Stimulated activated CD4-positive, alpha-beta T cell treated with anti-CD3 and anti-CD28 coated beads, Interleukin-4, amount 100 ng/mL, for 48 hours (primary cell): ENCODE measurements at regions not wholly inside any gene's neighbourhood (a gene's known extent, or its start where the extent isn't known, plus 50 kb on each side); places are given as distances from the start of the nearest gene placed in this dataset.
"Not testable (repeated sequence)": the region's sequence is repeated elsewhere in the genome, so short reads cannot be mapped to it uniquely, and the experiment has no call there.

Experiments
- DNase-seq, 2 donors: peaks; one replicate each; pipeline ENCODE4 v3.0.0-alpha.2; 2020; ENCODE audit warnings: low read depth in 2 of 2

- no peak for DNase-seq
Measured at GRCh38 chr9:108412755-108413154, 443.0 kb downstream of the ACTL7B start.

- DNase-seq = no peak
Measured at GRCh38 chr9:108411632-108412031, 444.2 kb downstream of the ACTL7B start.

DNA sequence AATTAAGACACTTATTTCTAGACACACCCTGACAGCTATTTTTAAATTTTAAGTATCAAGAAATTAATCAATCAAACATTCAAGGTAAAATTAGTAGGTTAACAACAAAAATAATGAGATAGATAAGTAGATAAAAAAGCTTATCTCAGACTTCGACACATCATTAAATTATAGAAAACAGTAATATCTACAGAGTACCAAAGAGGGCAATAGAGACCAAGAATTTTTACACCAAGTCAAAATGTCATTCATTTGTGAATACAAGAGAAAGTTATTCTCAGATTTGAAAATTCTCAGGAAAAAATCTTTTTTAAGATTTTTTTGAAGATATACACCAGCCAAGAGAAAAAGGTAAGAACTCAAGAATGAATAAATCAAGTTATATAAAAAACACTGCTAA, 445.6 kb downstream of the ACTL7B start:
- no peak for DNase-seq

- DNase-seq = no peak
Measured at GRCh38 chr9:108400297-108400696, 455.5 kb downstream of the ACTL7B start.

GRCh38 chr9:108399851-108400250, 455.9 kb downstream of the ACTL7B start:
- no peak for DNase-seq

GRCh38 chr9:108397286-108397685, 458.5 kb downstream of the ACTL7B start:
- no peak for DNase-seq

DNA sequence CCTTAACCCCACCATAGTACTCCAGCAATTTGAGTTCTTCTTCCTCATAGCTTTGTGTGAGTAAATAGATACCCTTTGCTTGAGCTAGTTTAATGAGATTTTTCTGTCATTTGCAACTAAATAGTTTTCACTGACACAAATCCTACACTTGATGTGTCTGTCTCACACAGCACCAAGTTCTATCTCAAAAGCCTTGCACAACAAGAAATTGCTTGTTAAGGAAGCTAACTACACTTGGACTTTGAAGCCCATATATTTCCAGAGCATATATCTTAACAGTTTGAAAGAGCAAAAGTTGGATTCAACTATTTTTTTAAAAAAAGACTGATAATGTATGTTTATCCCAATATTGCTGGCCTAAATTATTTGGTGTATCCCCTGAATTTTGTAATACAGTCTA, 459.2 kb downstream of the ACTL7B start:
- no peak for DNase-seq

GRCh38 chr9:108396193-108396592, 459.6 kb downstream of the ACTL7B start:
- no peak for DNase-seq

- no peak for DNase-seq
Measured at GRCh38 chr9:108395421-108395820, 460.4 kb downstream of the ACTL7B start.

DNA sequence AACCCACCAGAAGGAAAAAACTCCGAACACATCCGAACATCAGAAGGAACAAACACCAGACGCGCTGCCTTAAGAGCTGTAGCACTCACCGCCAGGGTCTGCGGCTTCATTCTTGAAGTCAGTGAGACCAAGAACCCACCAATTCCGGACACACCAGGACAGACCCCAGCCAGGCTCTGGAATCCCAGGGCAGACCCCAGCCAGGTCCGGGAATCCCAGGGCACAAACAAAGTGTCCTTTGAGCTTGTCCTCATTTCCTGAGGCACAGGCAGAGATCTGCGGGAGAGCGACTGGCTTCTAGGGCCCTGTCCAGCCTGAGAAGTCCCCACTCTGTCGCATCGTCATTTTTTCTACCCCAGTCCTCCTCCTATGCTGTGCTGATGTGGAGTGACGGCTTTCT, 461.1 kb downstream of the ACTL7B start:
- DNase-seq = no peak

- DNase-seq = not testable (repeated sequence)
Measured at GRCh38 chr9:108393481-108394001, 462.2 kb downstream of the ACTL7B start.

- DNase-seq = no peak
Measured at GRCh38 chr9:108392877-108393276, 462.9 kb downstream of the ACTL7B start.

DNA sequence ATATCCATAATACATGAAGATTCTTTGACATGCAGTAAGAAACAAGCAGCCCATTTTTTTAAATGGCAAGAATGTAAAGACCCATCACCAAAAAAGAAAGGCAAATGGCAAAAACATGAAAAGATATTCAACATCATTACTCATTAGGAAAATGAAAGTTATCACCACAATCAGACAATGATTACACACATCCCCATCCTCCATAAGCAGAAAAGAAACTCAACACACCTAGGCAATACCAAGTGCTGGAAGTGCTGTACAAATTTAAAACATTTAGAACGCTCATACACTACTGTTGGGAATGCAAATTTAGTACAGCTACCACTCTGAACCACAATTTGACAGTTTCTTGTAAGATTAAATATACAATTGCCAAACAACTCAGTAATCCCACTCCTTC, 466.7 kb downstream of the ACTL7B start:
- no peak for DNase-seq

DNA sequence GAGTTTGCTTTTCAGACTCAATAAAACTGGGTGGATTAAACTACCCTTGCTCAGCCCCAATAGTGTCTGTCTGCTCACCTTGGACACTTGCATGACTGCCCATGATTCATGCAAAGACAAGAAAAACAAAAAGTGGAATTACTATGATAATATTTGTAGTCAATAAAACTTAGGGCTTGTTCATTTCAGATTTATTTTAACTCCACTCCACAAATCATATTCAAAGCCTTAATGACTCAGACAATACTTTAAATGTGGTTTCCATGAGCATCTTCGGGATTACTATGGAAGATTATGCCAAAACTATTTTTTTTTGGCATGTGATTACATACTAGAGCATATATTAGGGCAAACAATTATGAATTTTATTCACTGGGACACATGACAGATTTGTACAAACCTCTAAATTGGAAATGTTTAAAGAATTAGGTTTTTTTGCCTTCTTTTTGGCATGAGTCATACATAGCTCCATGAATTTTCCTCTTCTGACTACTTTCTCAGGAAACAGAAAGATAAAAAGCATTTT, 468.9 kb downstream of the ACTL7B start:
- DNase-seq = no peak

DNA sequence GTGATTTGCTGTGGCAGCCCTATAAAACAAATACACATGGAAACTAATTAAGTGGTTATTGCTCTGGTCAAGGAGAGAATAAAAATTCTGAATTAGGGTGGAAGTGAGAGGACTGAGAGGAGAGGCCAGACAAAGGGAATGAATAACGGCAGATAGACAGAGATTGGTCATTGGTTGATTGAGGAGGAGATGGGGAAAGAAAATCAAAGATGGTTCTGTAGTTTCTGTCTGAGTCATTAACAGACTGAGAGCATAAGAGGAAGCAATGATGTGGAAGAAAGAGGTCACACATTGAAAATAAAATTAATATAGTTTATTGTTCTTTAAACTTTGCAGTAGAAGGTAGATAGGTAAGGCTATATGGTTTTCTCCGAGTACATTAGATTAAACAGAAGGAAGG, 469.8 kb downstream of the ACTL7B start:
- DNase-seq = no peak

DNA sequence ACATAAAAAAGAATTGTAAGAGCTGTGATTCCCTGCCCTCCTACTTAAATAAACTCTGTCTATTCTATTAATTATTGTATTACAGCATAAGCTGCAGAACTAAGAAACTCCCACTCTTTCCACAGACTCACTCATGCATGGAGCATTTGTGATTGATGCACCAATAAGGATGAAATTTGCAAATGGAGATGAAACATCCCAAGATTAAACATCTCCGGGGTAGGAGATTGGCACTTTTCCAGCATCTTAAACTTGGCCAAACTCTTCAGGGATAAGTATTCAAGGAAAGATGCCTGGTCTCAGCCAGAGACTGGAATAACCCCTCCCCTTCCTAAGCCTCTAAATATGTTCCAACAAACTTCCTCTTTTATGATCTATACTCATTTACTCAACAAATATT, 472.0 kb downstream of the ACTL7B start:
- no peak for DNase-seq

- no peak for DNase-seq
Measured at GRCh38 chr9:108382310-108382709, 473.5 kb downstream of the ACTL7B start.

GRCh38 chr9:108377881-108378280, 477.9 kb downstream of the ACTL7B start:
- DNase-seq = no peak

GRCh38 chr9:108377382-108377781, 478.4 kb downstream of the ACTL7B start:
- no peak for DNase-seq

GRCh38 chr9:108376140-108376539, 479.6 kb downstream of the ACTL7B start:
- DNase-seq = no peak

GRCh38 chr9:108374626-108375025, 481.2 kb downstream of the ACTL7B start:
- DNase-seq = no peak

GRCh38 chr9:108367188-108367587, 488.6 kb downstream of the ACTL7B start:
- DNase-seq = no peak

- no peak for DNase-seq
Measured at GRCh38 chr9:108363311-108363710, 492.5 kb downstream of the ACTL7B start.

GRCh38 chr9:108360304-108360703, 495.5 kb downstream of the ACTL7B start:
- no peak for DNase-seq
